ENCODE measurements at regions not wholly inside any gene's neighbourhood (a gene's known extent, or its start where the extent isn't known, plus 50 kb on each side); places are given as distances from the start of the nearest gene placed in this dataset.

GRCh38 chr18:65093346-65093745 is 657.5 kb upstream of the CDH7 start:
- Mint-ChIP-seq H3K4me1 (no peaks in the 10 kb centered on the region), H3K4me3 (no peak overlapping the region), H3K36me3 (ENCODE audit: low read depth) (no peaks in the 10 kb centered on the region), H3K27me3 (no peaks in the 10 kb centered on the region), H3K27ac (no peak overlapping the region), H3K9me3 (no peaks in the 10 kb centered on the region)
- DNase-seq, result no peak
- ChIA-PET POLR2A (no interaction called here), CTCF (no interaction called here)

- Mint-ChIP-seq H3K27me3 (no peaks in the 10 kb centered on the region), H3K4me3 (no peak overlapping the region), H3K36me3 (ENCODE audit: low read depth) (no peaks in the 10 kb centered on the region), H3K27ac (no peak overlapping the region), H3K9me3 (no peaks in the 10 kb centered on the region), H3K4me1 (no peaks in the 10 kb centered on the region)
- no peak for DNase-seq
- CTCF ChIA-PET, result no interaction called here
- POLR2A ChIA-PET, result no interaction called here
These were observed 659.0 kb upstream of the CDH7 start for GRCh38 chr18:65091744-65092329.

- H3K4me3 Mint-ChIP-seq, result no peak overlapping the region
- H3K4me1 Mint-ChIP-seq, result no peaks in the 10 kb centered on the region
- no peak for DNase-seq
- H3K36me3 Mint-ChIP-seq (ENCODE audit: low read depth), result no peaks in the 10 kb centered on the region
- H3K27ac Mint-ChIP-seq, result no peak overlapping the region
- ChIA-PET POLR2A (no interaction called here), CTCF (no interaction called here)
- no peaks in the 10 kb centered on the region for H3K27me3 Mint-ChIP-seq
- peaks cover 2% of the 10 kb centered on the region for H3K9me3 Mint-ChIP-seq
These were observed 667.9 kb upstream of the CDH7 start for GRCh38 chr18:65082907-65083306.

GRCh38 chr18:65081786-65082185 is 669.0 kb upstream of the CDH7 start:
- Mint-ChIP-seq H3K27me3 (no peaks in the 10 kb centered on the region), H3K4me3 (no peak overlapping the region), H3K27ac (no peak overlapping the region), H3K36me3 (ENCODE audit: low read depth) (no peaks in the 10 kb centered on the region), H3K9me3 (peaks cover 2% of the 10 kb centered on the region), H3K4me1 (no peaks in the 10 kb centered on the region)
- CTCF ChIA-PET, result no interaction called here
- POLR2A ChIA-PET, result no interaction called here
- no peak for DNase-seq

GRCh38 chr18:65073060-65073550 is 677.7 kb upstream of the CDH7 start:
- POLR2A ChIA-PET, result no interaction called here
- Mint-ChIP-seq H3K36me3 (ENCODE audit: low read depth) (no peaks in the 10 kb centered on the region), H3K4me3 (no peak overlapping the region), H3K27me3 (no peaks in the 10 kb centered on the region), H3K27ac (no peak overlapping the region), H3K4me1 (no peaks in the 10 kb centered on the region), H3K9me3 (peaks cover 8% of the 10 kb centered on the region)
- CTCF ChIA-PET, result no interaction called here
- DNase-seq, result no peak

- no peaks in the 10 kb centered on the region for H3K36me3 Mint-ChIP-seq (ENCODE audit: low read depth)
- ChIA-PET POLR2A (no interaction called here), CTCF (no interaction called here)
- H3K27ac Mint-ChIP-seq, result no peak overlapping the region
- H3K4me1 Mint-ChIP-seq, result no peaks in the 10 kb centered on the region
- no peaks in the 10 kb centered on the region for H3K27me3 Mint-ChIP-seq
- H3K4me3 Mint-ChIP-seq, result no peak overlapping the region
- DNase-seq, result no peak
- peaks cover 9% of the 10 kb centered on the region for H3K9me3 Mint-ChIP-seq
These were observed 693.3 kb upstream of the CDH7 start for GRCh38 chr18:65057439-65058083.

- CTCF ChIA-PET, result no interaction called here
- POLR2A ChIA-PET, result no interaction called here
- H3K4me1 Mint-ChIP-seq, result no peaks in the 10 kb centered on the region
- H3K9me3 Mint-ChIP-seq, result peaks cover 9% of the 10 kb centered on the region
- no peak overlapping the region for H3K4me3 Mint-ChIP-seq
- H3K27me3 Mint-ChIP-seq, result no peaks in the 10 kb centered on the region
- no peak for DNase-seq
- no peaks in the 10 kb centered on the region for H3K36me3 Mint-ChIP-seq (ENCODE audit: low read depth)
- H3K27ac Mint-ChIP-seq, result no peak overlapping the region
These were observed 694.2 kb upstream of the CDH7 start for GRCh38 chr18:65056575-65056974.

- no peak overlapping the region for H3K4me3 Mint-ChIP-seq
These were observed 701.2 kb upstream of the CDH7 start for GRCh38 chr18:65049586-65049985.

GRCh38 chr18:65039578-65039977 is 711.2 kb upstream of the CDH7 start:
- Mint-ChIP-seq H3K4me1 (no peaks in the 10 kb centered on the region), H3K27ac (no peak overlapping the region), H3K27me3 (no peaks in the 10 kb centered on the region), H3K36me3 (ENCODE audit: low read depth) (no peaks in the 10 kb centered on the region), H3K4me3 (no peak overlapping the region), H3K9me3 (no peaks in the 10 kb centered on the region)
- CTCF ChIA-PET, result no interaction called here
- no peak for DNase-seq
- POLR2A ChIA-PET, result no interaction called here

More at GRCh38 chr18:65049586-65049985, 701.2 kb upstream of the CDH7 start:
- no peak for DNase-seq
- Mint-ChIP-seq H3K4me1 (no peaks in the 10 kb centered on the region), H3K9me3 (peaks cover 4% of the 10 kb centered on the region), H3K27me3 (no peaks in the 10 kb centered on the region), H3K27ac (no peak overlapping the region), H3K36me3 (ENCODE audit: low read depth) (no peaks in the 10 kb centered on the region)
- ChIA-PET POLR2A (no interaction called here), CTCF (interaction anchor here (1.1 kb wide), 1 partner anchor 19 kb away, joined by 3 read pairs; no protein-coding TSS in a partner anchor)

- ChIA-PET CTCF (no interaction called here), POLR2A (no interaction called here)
- H3K4me3 Mint-ChIP-seq, result no peak overlapping the region
- DNase-seq, result no peak
- no peaks in the 10 kb centered on the region for H3K9me3 Mint-ChIP-seq
- no peaks in the 10 kb centered on the region for H3K36me3 Mint-ChIP-seq (ENCODE audit: low read depth)
- H3K27me3 Mint-ChIP-seq, result no peaks in the 10 kb centered on the region
- H3K4me1 Mint-ChIP-seq, result no peaks in the 10 kb centered on the region
- no peak overlapping the region for H3K27ac Mint-ChIP-seq
These were observed 715.1 kb upstream of the CDH7 start for GRCh38 chr18:65035701-65036100.

- H3K27ac Mint-ChIP-seq, result no peak overlapping the region
- no peak for DNase-seq
- H3K9me3 Mint-ChIP-seq, result peaks cover 4% of the 10 kb centered on the region
- CTCF ChIA-PET, result no interaction called here
- no peak overlapping the region for H3K4me3 Mint-ChIP-seq
- no peaks in the 10 kb centered on the region for H3K4me1 Mint-ChIP-seq
- POLR2A ChIA-PET, result no interaction called here
- H3K27me3 Mint-ChIP-seq, result no peaks in the 10 kb centered on the region
- no peaks in the 10 kb centered on the region for H3K36me3 Mint-ChIP-seq (ENCODE audit: low read depth)
These were observed 725.1 kb upstream of the CDH7 start for GRCh38 chr18:65025756-65026155.

GRCh38 chr18:65021021-65021420 is 729.8 kb upstream of the CDH7 start:
- Mint-ChIP-seq H3K27ac (no peak overlapping the region), H3K27me3 (no peaks in the 10 kb centered on the region), H3K4me1 (no peaks in the 10 kb centered on the region), H3K9me3 (no peaks in the 10 kb centered on the region), H3K36me3 (ENCODE audit: low read depth) (no peaks in the 10 kb centered on the region), H3K4me3 (no peak overlapping the region)
- DNase-seq, result no peak
- ChIA-PET CTCF (no interaction called here), POLR2A (no interaction called here)

GRCh38 chr18:65018184-65018583 is 732.6 kb upstream of the CDH7 start:
- CTCF ChIA-PET, result no interaction called here
- Mint-ChIP-seq H3K27me3 (no peaks in the 10 kb centered on the region), H3K9me3 (peaks cover 3% of the 10 kb centered on the region), H3K4me1 (no peaks in the 10 kb centered on the region), H3K36me3 (ENCODE audit: low read depth) (no peaks in the 10 kb centered on the region), H3K27ac (no peak overlapping the region), H3K4me3 (no peak overlapping the region)
- POLR2A ChIA-PET, result no interaction called here
- DNase-seq, result no peak

- H3K4me3 Mint-ChIP-seq, result no peak overlapping the region
- ChIA-PET POLR2A (no interaction called here), CTCF (no interaction called here)
- H3K27ac Mint-ChIP-seq, result no peak overlapping the region
- no peak for DNase-seq
- H3K36me3 Mint-ChIP-seq (ENCODE audit: low read depth), result no peaks in the 10 kb centered on the region
- peaks cover 4% of the 10 kb centered on the region for H3K9me3 Mint-ChIP-seq
- H3K4me1 Mint-ChIP-seq, result no peaks in the 10 kb centered on the region
- H3K27me3 Mint-ChIP-seq, result no peaks in the 10 kb centered on the region
These were observed 733.4 kb upstream of the CDH7 start for GRCh38 chr18:65017372-65017760.

All from activated CD4-positive, alpha-beta T cell treated with anti-CD3 and anti-CD28 coated beads, Interleukin-2, amount 10 ng/mL, durations not matched to agents 7 days and 5 days (primary cell).